A673 (cell line): ENCODE measurements at regions not wholly inside any gene's neighbourhood (a gene's known extent, or its start where the extent isn't known, plus 50 kb on each side); places are given as distances from the start of the nearest gene placed in this dataset.
"Not testable (repeated sequence)": the region's sequence is repeated elsewhere in the genome, so short reads cannot be mapped to it uniquely, and the experiment has no call there.

Experiments
- BruUV-seq: library from RNA; stranded (reverse); fragments of 400-500 nt; replicated peaks from 2 replicates; lab custom pipeline; 2021; lab: Mats Ljungman, UMichigan
- CTCF ChIA-PET: fragments of 300-600 bp; sonication (Branson Sonifier 250); formaldehyde crosslinking; loops from one replicate; lab custom pipeline; 2022; ENCODE audit warnings: antibody characterized with exemption; lab: Charles Lee
- POLR2A ChIA-PET: fragments of 300-600 bp; sonication (Branson Sonifier 250); formaldehyde crosslinking; loops from one replicate; lab custom pipeline; 2022; ENCODE audit warnings: antibody characterized with exemption; ENCODE audit not compliant: low non-redundant PET; lab: Charles Lee
- DNase-seq: peaks from one replicate; pipeline ENCODE4 v3.0.0-alpha.2; 2015; ENCODE audit warnings: low spot score
- H3K27ac ChIP-seq: fragments of 200-600 bp; sonication (generic); 2 replicates; pipeline ENCODE4 v1.5.1; 2016; ENCODE audit warnings: mixed run types, low read depth, mild to moderate bottlenecking, mixed read lengths, antibody characterized with exemption, low read length; ENCODE audit not compliant: poor library complexity, severe bottlenecking
- H3K27me3 ChIP-seq: fragments of 200-600 bp; sonication (generic); replicated peaks from 2 replicates; pipeline ENCODE4 v1.6.1; 2017; ENCODE audit warnings: mixed run types, low read depth, mild to moderate bottlenecking, mixed read lengths, antibody characterized with exemption, low read length; ENCODE audit not compliant: insufficient read depth, poor library complexity
- H3K36me3 ChIP-seq: fragments of 200-600 bp; sonication (generic); 2 replicates; pipeline ENCODE4 v1.6.1; 2016; ENCODE audit warnings: mixed run types, mild to moderate bottlenecking, mixed read lengths, antibody characterized with exemption, low read length; ENCODE audit not compliant: insufficient read depth, poor library complexity, severe bottlenecking
- H3K4me1 ChIP-seq: fragments of 200-600 bp; sonication (generic); 2 replicates; pipeline ENCODE4 v1.6.1; 2017; ENCODE audit warnings: mixed run types, mild to moderate bottlenecking, mixed read lengths, antibody characterized with exemption, low read length; ENCODE audit not compliant: insufficient read depth, poor library complexity, severe bottlenecking
- H3K4me3 ChIP-seq: fragments of 200-600 bp; sonication (generic); 2 replicates; pipeline ENCODE4 v1.5.1; 2016; ENCODE audit warnings: low read depth, mixed run types, mild to moderate bottlenecking, mixed read lengths, low read length; ENCODE audit not compliant: poor library complexity, severe bottlenecking
- H3K9me3 ChIP-seq: fragments of 200-600 bp; sonication (generic); 2 replicates; pipeline ENCODE4 v1.6.1; 2016; ENCODE audit warnings: mixed run types, low read depth, mild to moderate bottlenecking, mixed read lengths, antibody characterized with exemption, low read length; ENCODE audit not compliant: poor library complexity, severe bottlenecking
- CTCF ChIP-seq: fragments of 300-800, 200-600 bp; sonication (generic); conservative IDR thresholded peaks from 2 replicates; pipeline ENCODE4 v1.5.1; 2017; ENCODE audit warnings: low read depth, mild to moderate bottlenecking, antibody characterized with exemption, low read length, moderate library complexity, mixed read lengths
- EZH2 ChIP-seq: fragments of 200-600 bp; sonication (generic); IDR thresholded peaks from 2 replicates; pipeline ENCODE4 v1.6.1; 2017; ENCODE audit warnings: borderline replicate concordance, low read depth, mild to moderate bottlenecking, mixed read lengths, antibody characterized with exemption, low read length; ENCODE audit not compliant: poor library complexity, severe bottlenecking
- intact Hi-C: fragments of 100-400 bp; cut with micrococcal nuclease; formaldehyde crosslinking; loops from one replicate; pipeline ENCODE4 v1.10.0; 2022; ENCODE audit not compliant: unreplicated experiment

- DNase-seq = no peak
- ChIA-PET CTCF (no interaction called here), POLR2A (no interaction called here)
- Histone ChIP-seq H3K4me3 (no peak overlapping the region), H3K27ac (no peak overlapping the region), H3K36me3 (no peaks in the 10 kb centered on the region), H3K4me1 (peaks cover 6% of the 10 kb centered on the region), H3K27me3 (peaks cover 50% of the 10 kb centered on the region), H3K9me3 (no peaks in the 10 kb centered on the region)
- no peak for TF ChIP-seq CTCF
- no peak for TF ChIP-seq EZH2
- intact Hi-C loops = no loop called here
- no TSS peak for BruUV-seq
These were observed 99.6 kb upstream of the PAX2 start for GRCh38 chr10:100645613-100646392.

- Histone ChIP-seq H3K27ac (no peak overlapping the region), H3K4me3 (no peak overlapping the region), H3K9me3 (no peaks in the 10 kb centered on the region), H3K27me3 (peaks cover 44% of the 10 kb centered on the region), H3K4me1 (peaks cover 6% of the 10 kb centered on the region), H3K36me3 (no peaks in the 10 kb centered on the region)
- ChIA-PET POLR2A (no interaction called here), CTCF (interaction anchor here (0.6 kb wide), 1 partner anchor 170 kb away, joined by 8 read pairs; no protein-coding TSS in a partner anchor)
- no peak for TF ChIP-seq CTCF
- TF ChIP-seq EZH2 = no peak
- DNase-seq = no peak
- intact Hi-C loops = no loop called here
- no TSS peak for BruUV-seq
These were observed 97.5 kb upstream of the PAX2 start for GRCh38 chr10:100647928-100648327.

- BruUV-seq = no TSS peak
- H3K36me3 ChIP-seq = no peaks in the 10 kb centered on the region
- H3K27ac ChIP-seq = no peak overlapping the region
- ChIA-PET CTCF (no interaction called here), POLR2A (no interaction called here)
- peaks cover 18% of the 10 kb centered on the region for H3K4me1 ChIP-seq
- TF ChIP-seq CTCF (no peak), EZH2 (no peak)
- H3K4me3 ChIP-seq = no peak overlapping the region
- H3K27me3 ChIP-seq = peaks cover 50% of the 10 kb centered on the region
- intact Hi-C loops = no loop called here
- no peaks in the 10 kb centered on the region for H3K9me3 ChIP-seq
- DNase-seq = no peak
These were observed 94.7 kb upstream of the PAX2 start for GRCh38 chr10:100650693-100651092.

GRCh38 chr10:100651099-100651498, 94.3 kb upstream of the PAX2 start:
- H3K4me3 ChIP-seq, H3K27ac ChIP-seq, POLR2A ChIA-PET, H3K9me3 ChIP-seq, CTCF ChIA-PET, intact Hi-C loops, BruUV-seq, DNase-seq, H3K36me3 ChIP-seq: not testable (repeated sequence)
- Histone ChIP-seq H3K27me3 (peaks cover 50% of the 10 kb centered on the region), H3K4me1 (peaks cover 22% of the 10 kb centered on the region)
